ENCODE measurements at regions not wholly inside any gene's neighbourhood (a gene's known extent, or its start where the extent isn't known, plus 50 kb on each side); places are given as distances from the start of the nearest gene placed in this dataset.

- Histone ChIP-seq H3K36me3 (ENCODE audit: insufficient read depth, low read length) (no peaks in the 10 kb centered on the region), H3K27ac (ENCODE audit: low read length) (no peak overlapping the region), H3K9ac (ENCODE audit: low read length) (no peak overlapping the region), H3K9me2 (ENCODE audit: insufficient read depth, low read length) (no peaks in the 10 kb centered on the region), H3F3A (ENCODE audit: insufficient read depth, low read length, poor library complexity, severe bottlenecking) (no peaks in the 10 kb centered on the region), H3K4me3 (ENCODE audit: low read length) (no peak overlapping the region), H4K20me1 (ENCODE audit: insufficient read depth) (no peaks in the 10 kb centered on the region), H3K79me2 (replicated peaks; ENCODE audit: insufficient read depth, low read length) (no peaks in the 10 kb centered on the region), H3K4me2 (ENCODE audit: low read length) (no peak overlapping the region), H3K27me3 (ENCODE audit: insufficient read depth, low read depth, low read length) (no peaks in the 10 kb centered on the region), H3K9me3 (ENCODE audit: low read length) (no peaks in the 10 kb centered on the region), H2AFZ (ENCODE audit: low read depth, low read length) (no peak overlapping the region)
- TF ChIP-seq MXI1 (conservative IDR thresholded peaks at IDR 0.05; ENCODE audit: poor library complexity, severe bottlenecking): no peak
- no peak for TF ChIP-seq EP300 (conservative IDR thresholded peaks at IDR 0.05; ENCODE audit: poor library complexity, severe bottlenecking)
- TF ChIP-seq RAD21 (conservative IDR thresholded peaks at IDR 0.05): no peak
- TF ChIP-seq POLR2AphosphoS5 (IDR thresholded peaks at IDR 0.05): no peak
- TF ChIP-seq EZH2 (IDR thresholded peaks at IDR 0.05; ENCODE audit: borderline replicate concordance, insufficient read depth, low read length, poor library complexity, severe bottlenecking): no peak
- TF ChIP-seq TAF1 (IDR thresholded peaks at IDR 0.05; ENCODE audit: low read depth): no peak
- TF ChIP-seq SMC3 (conservative IDR thresholded peaks at IDR 0.05; ENCODE audit: poor library complexity): no peak
- TF ChIP-seq CTCF (IDR thresholded peaks at IDR 0.05; ENCODE audit: poor library complexity, severe bottlenecking): no peak
- TF ChIP-seq REST (IDR thresholded peaks at IDR 0.05; ENCODE audit: borderline replicate concordance): no peak
Measured at GRCh38 chrX:129247642-129248041, 275.6 kb downstream of the SMARCA1 start.

GRCh38 chrX:129239371-129239770, 283.9 kb downstream of the SMARCA1 start:
- no peak overlapping the region for H3K4me2 ChIP-seq (ENCODE audit: low read length)

More at GRCh38 chrX:129239371-129239770, 283.9 kb downstream of the SMARCA1 start:
- Histone ChIP-seq H3K27me3 (ENCODE audit: insufficient read depth, low read depth, low read length) (no peaks in the 10 kb centered on the region), H3K4me3 (ENCODE audit: low read length) (no peak overlapping the region), H3K79me2 (replicated peaks; ENCODE audit: insufficient read depth, low read length) (no peaks in the 10 kb centered on the region), H3K27ac (ENCODE audit: low read length) (no peak overlapping the region), H3K9me3 (ENCODE audit: low read length) (no peaks in the 10 kb centered on the region), H3K9me2 (ENCODE audit: insufficient read depth, low read length) (no peaks in the 10 kb centered on the region), H3K9ac (ENCODE audit: low read length) (no peak overlapping the region), H4K20me1 (ENCODE audit: insufficient read depth) (no peaks in the 10 kb centered on the region), H2AFZ (ENCODE audit: low read depth, low read length) (no peak overlapping the region), H3F3A (ENCODE audit: insufficient read depth, low read length, poor library complexity, severe bottlenecking) (no peaks in the 10 kb centered on the region), H3K36me3 (ENCODE audit: insufficient read depth, low read length) (no peaks in the 10 kb centered on the region)
- TF ChIP-seq MXI1 (conservative IDR thresholded peaks at IDR 0.05; ENCODE audit: poor library complexity, severe bottlenecking) (no peak), SMC3 (conservative IDR thresholded peaks at IDR 0.05; ENCODE audit: poor library complexity) (no peak), REST (IDR thresholded peaks at IDR 0.05; ENCODE audit: borderline replicate concordance) (no peak), RAD21 (conservative IDR thresholded peaks at IDR 0.05) (no peak), EP300 (conservative IDR thresholded peaks at IDR 0.05; ENCODE audit: poor library complexity, severe bottlenecking) (no peak), TAF1 (IDR thresholded peaks at IDR 0.05; ENCODE audit: low read depth) (no peak), CTCF (IDR thresholded peaks at IDR 0.05; ENCODE audit: poor library complexity, severe bottlenecking) (no peak), EZH2 (IDR thresholded peaks at IDR 0.05; ENCODE audit: borderline replicate concordance, insufficient read depth, low read length, poor library complexity, severe bottlenecking) (no peak), POLR2AphosphoS5 (IDR thresholded peaks at IDR 0.05) (no peak)
